Esophagus muscularis mucosa (tissue), 4 donors: ENCODE measurements at regions not wholly inside any gene's neighbourhood (a gene's known extent, or its start where the extent isn't known, plus 50 kb on each side); places are given as distances from the start of the nearest gene placed in this dataset.

Experiments used
- DNase-seq: peaks from one replicate; pipeline ENCODE4 v3.0.0-alpha.2; 2017; ENCODE audit errors: extremely low spot score
- H3K27ac ChIP-seq, 4 donors: fragments of 200-600 bp; sonication (generic); replicated peaks in 1 of 4; 1 replicate in 3 of 4; 2 replicates in 1 of 4; pipeline ENCODE4 v1.5.1; 2016 to 2019; ENCODE audit warnings: mild to moderate bottlenecking in 1 of 4
- H3K27me3 ChIP-seq, 4 donors: fragments of 200-600 bp; sonication (generic); one replicate each; pipeline versions ENCODE4 v1.5.1 to v1.6.0; 2016 to 2019
- H3K36me3 ChIP-seq, 4 donors: fragments of 200-600 bp; sonication (generic); one replicate each; pipeline ENCODE4 v1.5.1; 2016 to 2019
- H3K4me1 ChIP-seq, 4 donors: fragments of 200-600 bp; sonication (generic); one replicate each; pipeline ENCODE4 v1.5.1; 2016 to 2019
- H3K4me3 ChIP-seq, 4 donors: fragments of 200-600 bp; sonication (generic); 1 replicate in 2 of 4; 2 replicates in 2 of 4; pipeline ENCODE4 v1.5.1; 2016 to 2019; ENCODE audit warnings: mild to moderate bottlenecking in 4 of 4, moderate library complexity in 1 of 4
- H3K9me3 ChIP-seq, 4 donors: fragments of 200-600 bp; sonication (generic); 1 replicate in 3 of 4; 2 replicates in 1 of 4; pipeline ENCODE4 v1.5.1; 2016 to 2019
- EP300 ChIP-seq: sonication (generic); formaldehyde crosslinking; IDR thresholded peaks from one replicate; pipeline ENCODE4 v1.6.1; 2017; ENCODE audit warnings: antibody characterized with exemption
- POLR2A ChIP-seq: fragments of 450-650 bp; IDR thresholded peaks from one replicate; pipeline ENCODE4 v1.6.1; 2017; ENCODE audit warnings: antibody characterized with exemption, moderate library complexity, mild to moderate bottlenecking, low read depth
- POLR2AphosphoS5 ChIP-seq, 2 donors: sonication (generic); formaldehyde crosslinking; IDR thresholded peaks; one replicate each; pipeline ENCODE4 v1.6.1; 2017; ENCODE audit warnings: antibody characterized with exemption in 2 of 2
- WGBS: methylation state at CpG from one replicate; pipeline ENCODE4 v1.1.5; 2018; 5-methylcytosine and 5-hydroxymethylcytosine counted together
- intact Hi-C: fragments of 100-400 bp; cut with DNase I; formaldehyde crosslinking; loops from one replicate; pipeline ENCODE4 v1.15.1; 2023
- TF ChIP-seq, protein P1 (sequence below), 3 experiments: fragments of 200-600 bp in 2 of 3; fragments of 450-650 bp in 1 of 3; sonication (generic) in 2 of 3; IDR thresholded peaks; one replicate each; pipeline ENCODE4 v1.5.1; 2017 to 2019; ENCODE audit warnings: antibody characterized with exemption in 3 of 3, mild to moderate bottlenecking in 2 of 3, moderate library complexity in 1 of 3

DNA sequence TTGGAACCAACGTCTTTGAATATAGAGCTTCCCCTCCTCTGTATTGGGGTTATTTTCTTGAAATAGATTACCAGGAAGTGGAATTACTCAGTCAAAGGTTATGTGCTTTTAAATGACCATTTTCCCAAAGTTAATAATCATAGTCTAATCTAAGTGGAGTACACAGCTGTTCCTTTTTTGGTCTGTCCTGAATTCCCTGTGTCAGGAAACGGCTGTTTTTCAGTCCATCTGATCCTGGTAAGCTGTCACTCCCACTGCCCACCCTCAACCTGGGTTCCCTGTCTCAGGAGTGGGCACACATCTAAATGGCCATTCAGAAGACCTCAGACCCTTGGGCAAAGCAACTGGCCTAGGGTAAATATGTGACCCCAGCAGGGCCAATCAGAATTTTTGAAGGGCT, 57.6 kb upstream of the KSR1 start:
- 70% methylated on average over 2 of the region's 2 CpGs for WGBS
- no peaks in the 10 kb centered on the region for H3K9me3 ChIP-seq

DNA sequence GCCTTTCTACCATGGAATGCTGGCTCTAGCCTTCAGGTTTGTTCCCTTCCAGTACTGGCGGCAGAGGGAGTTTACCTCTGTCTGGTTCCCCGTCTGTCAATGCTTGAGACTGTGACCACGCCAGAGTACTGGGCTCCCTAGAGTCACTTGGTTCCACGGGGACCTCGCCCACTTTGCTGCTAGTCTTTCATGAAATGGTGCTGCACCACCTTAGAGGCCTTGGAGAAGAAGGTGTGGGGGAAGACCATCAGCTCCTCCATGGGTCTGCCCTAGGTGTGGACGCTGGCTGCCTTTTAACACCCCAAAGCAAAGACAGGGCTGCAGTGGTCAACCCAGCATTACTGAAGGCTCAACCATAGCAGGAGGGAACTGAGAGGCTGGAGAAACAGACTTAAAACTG, 55.3 kb upstream of the KSR1 start:
- DNase-seq, result no peak
- no peak for TF ChIP-seq EP300
- no peak for TF ChIP-seq POLR2A
- TF ChIP-seq, protein P1, sequence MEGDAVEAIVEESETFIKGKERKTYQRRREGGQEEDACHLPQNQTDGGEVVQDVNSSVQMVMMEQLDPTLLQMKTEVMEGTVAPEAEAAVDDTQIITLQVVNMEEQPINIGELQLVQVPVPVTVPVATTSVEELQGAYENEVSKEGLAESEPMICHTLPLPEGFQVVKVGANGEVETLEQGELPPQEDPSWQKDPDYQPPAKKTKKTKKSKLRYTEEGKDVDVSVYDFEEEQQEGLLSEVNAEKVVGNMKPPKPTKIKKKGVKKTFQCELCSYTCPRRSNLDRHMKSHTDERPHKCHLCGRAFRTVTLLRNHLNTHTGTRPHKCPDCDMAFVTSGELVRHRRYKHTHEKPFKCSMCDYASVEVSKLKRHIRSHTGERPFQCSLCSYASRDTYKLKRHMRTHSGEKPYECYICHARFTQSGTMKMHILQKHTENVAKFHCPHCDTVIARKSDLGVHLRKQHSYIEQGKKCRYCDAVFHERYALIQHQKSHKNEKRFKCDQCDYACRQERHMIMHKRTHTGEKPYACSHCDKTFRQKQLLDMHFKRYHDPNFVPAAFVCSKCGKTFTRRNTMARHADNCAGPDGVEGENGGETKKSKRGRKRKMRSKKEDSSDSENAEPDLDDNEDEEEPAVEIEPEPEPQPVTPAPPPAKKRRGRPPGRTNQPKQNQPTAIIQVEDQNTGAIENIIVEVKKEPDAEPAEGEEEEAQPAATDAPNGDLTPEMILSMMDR (IDR thresholded peaks at IDR 0.05), result no peak
- no peak for TF ChIP-seq POLR2AphosphoS5 (IDR thresholded peaks at IDR 0.05)
- H3K27me3 ChIP-seq, result no peaks in the 10 kb centered on the region
- H3K4me1 ChIP-seq, result no peaks in the 10 kb centered on the region
- 98% methylated on average over 5 of the region's 6 CpGs for WGBS
- no peak overlapping the region for H3K27ac ChIP-seq
- intact Hi-C loops, result no loop called here
- no peaks in the 10 kb centered on the region for H3K9me3 ChIP-seq
- H3K4me3 ChIP-seq, result no peak overlapping the region
- no peaks in the 10 kb centered on the region for H3K36me3 ChIP-seq

More for the DNA sequence above, 57.6 kb upstream of the KSR1 start:
- no peak for DNase-seq
- Histone ChIP-seq H3K4me1 (no peaks in the 10 kb centered on the region), H3K4me3 (no peak overlapping the region), H3K27me3 (no peaks in the 10 kb centered on the region), H3K27ac (no peak overlapping the region), H3K36me3 (no peaks in the 10 kb centered on the region)
- intact Hi-C loops, result no loop called here
- TF ChIP-seq POLR2A (no peak), POLR2AphosphoS5 (IDR thresholded peaks at IDR 0.05) (no peak), EP300 (no peak)
- TF ChIP-seq, protein P1 (IDR thresholded peaks at IDR 0.05), result no peak

DNA sequence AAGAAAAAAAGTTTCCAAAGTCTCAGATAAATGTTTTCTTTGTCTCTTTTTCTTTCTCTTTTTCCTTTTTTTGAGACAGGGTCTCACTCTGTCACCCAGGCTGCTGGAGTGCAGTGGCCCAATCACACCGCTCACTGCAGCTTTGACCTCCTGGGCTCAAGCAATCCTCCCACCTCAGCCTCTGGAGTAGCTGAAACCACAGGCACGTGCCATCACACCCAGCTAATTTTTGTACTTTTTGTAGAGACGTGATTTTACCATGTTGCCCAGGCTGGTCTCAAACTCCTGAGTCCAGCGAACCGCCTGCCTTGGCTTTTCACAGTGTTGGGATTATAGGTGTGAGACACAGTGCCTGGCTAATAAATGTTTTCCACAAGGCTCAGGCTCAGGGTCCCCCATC, 53.3 kb upstream of the KSR1 start:
- no peak overlapping the region for H3K4me3 ChIP-seq
- H3K4me1 ChIP-seq, result peaks cover 2 to 3% (median 2%) of the 10 kb centered on the region in 4 donors
- WGBS, result 94% methylated on average over 5 of the region's 5 CpGs
- no peaks in the 10 kb centered on the region for H3K36me3 ChIP-seq
- no peaks in the 10 kb centered on the region for H3K9me3 ChIP-seq
- TF ChIP-seq POLR2AphosphoS5 (IDR thresholded peaks at IDR 0.05) (no peak), POLR2A (no peak), EP300 (no peak)
- TF ChIP-seq, protein P1 (IDR thresholded peaks at IDR 0.05), result no peak
- H3K27me3 ChIP-seq, result no peaks in the 10 kb centered on the region
- no peak for DNase-seq
- intact Hi-C loops, result no loop called here
- no peak overlapping the region for H3K27ac ChIP-seq

DNA sequence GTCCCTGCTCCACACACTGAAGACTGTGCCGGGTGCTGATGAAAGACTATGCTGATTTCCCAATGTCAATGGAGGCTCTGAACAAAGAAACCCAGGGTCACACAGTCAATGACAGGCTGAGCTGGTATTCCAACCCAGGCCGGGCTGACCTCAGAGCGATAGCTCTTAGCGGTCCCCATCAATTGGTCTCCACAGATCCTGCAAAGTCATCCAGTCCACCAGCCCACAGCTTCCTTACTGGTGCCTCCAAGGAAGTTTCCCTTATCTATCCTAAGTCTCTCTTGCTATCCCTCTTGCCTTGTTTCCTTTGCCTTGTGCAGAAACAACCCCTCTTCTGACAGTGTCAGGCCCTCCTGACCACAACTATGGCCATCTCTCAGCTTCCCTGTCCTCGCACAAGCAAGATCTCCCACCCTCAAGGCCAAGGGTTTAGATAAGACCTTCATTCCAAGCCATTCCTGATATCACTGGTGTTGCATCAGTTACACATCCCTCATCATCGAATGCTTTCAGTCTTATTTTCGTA, 52.7 kb upstream of the KSR1 start:
- DNase-seq, result no peak
- no peaks in the 10 kb centered on the region for H3K27me3 ChIP-seq
- no peaks in the 10 kb centered on the region for H3K36me3 ChIP-seq
- intact Hi-C loops, result no loop called here
- H3K4me3 ChIP-seq, result no peak overlapping the region
- peaks cover 8 to 9% (median 8%) of the 10 kb centered on the region in 4 donors for H3K4me1 ChIP-seq
- WGBS, result 92% methylated on average over 7 of the region's 7 CpGs
- no peaks in the 10 kb centered on the region for H3K9me3 ChIP-seq
- no peak overlapping the region for H3K27ac ChIP-seq
- no peak for TF ChIP-seq POLR2A
- TF ChIP-seq, protein P1 (IDR thresholded peaks at IDR 0.05), result no peak
- no peak for TF ChIP-seq EP300
- TF ChIP-seq POLR2AphosphoS5 (IDR thresholded peaks at IDR 0.05), result no peak

DNA sequence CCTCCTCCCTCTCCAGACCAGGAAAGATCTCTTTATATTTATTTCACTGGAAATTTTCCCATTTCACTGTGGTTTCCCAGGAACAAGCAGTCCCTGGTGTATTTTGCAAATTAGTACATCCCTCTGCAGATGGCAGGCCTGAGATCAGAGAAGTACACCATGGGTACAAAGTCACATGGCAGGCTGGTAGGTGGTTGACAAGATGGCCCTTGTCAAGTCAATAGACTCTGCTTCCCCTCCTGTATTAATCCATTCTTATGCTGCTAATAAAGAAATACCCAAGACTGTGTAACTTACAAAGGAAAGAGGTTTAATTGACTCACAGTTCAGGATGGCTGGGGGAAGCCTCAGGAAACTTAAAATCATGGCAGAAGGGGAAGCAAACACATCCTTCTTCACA, 51.6 kb upstream of the KSR1 start:
- no peak overlapping the region for H3K27ac ChIP-seq
- no peak for TF ChIP-seq POLR2A
- no peak for TF ChIP-seq POLR2AphosphoS5 (IDR thresholded peaks at IDR 0.05)
- no peak overlapping the region for H3K4me3 ChIP-seq
- no peaks in the 10 kb centered on the region for H3K27me3 ChIP-seq
- H3K36me3 ChIP-seq, result no peaks in the 10 kb centered on the region
- DNase-seq, result no peak
- intact Hi-C loops, result no loop called here
- no peaks in the 10 kb centered on the region for H3K9me3 ChIP-seq
- peaks cover 11 to 16% (median 14%) of the 10 kb centered on the region in 4 donors for H3K4me1 ChIP-seq
